Activated CD4-positive, alpha-beta T cell treated with anti-CD3 and anti-CD28 coated beads, Interleukin-2, amount 50 U/mL, for 16 hours (primary cell): ENCODE measurements at regions not wholly inside any gene's neighbourhood (a gene's known extent, or its start where the extent isn't known, plus 50 kb on each side); places are given as distances from the start of the nearest gene placed in this dataset.
"Not testable (repeated sequence)": the region's sequence is repeated elsewhere in the genome, so short reads cannot be mapped to it uniquely, and the experiment has no call there.

ENCODE experiments used
- DNase-seq: peaks from one replicate; pipeline ENCODE4 v3.0.0-alpha.2; 2020

DNA sequence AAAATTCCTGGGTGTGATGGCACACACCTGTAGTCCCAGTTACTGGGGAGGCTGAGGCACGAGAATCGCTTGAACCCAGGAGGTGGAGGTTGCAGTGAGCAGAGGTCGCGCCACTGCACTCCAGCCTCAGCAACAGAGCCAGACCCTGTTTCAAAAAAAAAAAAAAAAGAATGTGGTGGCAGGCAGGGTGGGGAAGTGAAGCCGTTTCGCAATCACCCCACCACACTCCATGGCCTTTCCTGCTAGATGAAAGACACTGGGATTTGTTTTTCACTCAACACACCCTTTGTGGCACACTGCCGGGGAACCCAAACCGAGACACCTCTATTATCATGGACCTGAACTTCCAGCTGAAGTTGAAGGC is 172.4 kb upstream of the IQSEC1 start:
- no peak for DNase-seq

DNA sequence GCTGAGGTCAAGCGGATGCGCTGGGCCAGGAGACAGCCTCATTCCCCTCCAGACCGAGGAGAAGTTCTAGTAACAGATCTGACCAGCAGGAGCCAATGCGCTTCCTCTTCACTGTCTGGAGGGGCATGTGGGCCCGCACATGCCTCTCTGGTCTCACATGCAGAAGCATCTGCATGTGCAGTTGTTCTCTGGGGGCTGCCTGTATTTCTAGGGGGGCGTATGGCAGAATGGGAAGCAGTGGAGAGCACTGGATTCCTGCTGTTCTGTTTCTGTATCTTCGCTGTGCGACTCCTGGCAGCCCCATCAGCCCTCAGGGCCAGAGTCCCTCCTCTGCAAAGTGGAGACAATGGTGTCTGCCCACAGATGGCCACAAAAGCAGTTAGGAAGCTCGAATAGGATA is 170.4 kb upstream of the IQSEC1 start:
- DNase-seq, result no peak

DNA sequence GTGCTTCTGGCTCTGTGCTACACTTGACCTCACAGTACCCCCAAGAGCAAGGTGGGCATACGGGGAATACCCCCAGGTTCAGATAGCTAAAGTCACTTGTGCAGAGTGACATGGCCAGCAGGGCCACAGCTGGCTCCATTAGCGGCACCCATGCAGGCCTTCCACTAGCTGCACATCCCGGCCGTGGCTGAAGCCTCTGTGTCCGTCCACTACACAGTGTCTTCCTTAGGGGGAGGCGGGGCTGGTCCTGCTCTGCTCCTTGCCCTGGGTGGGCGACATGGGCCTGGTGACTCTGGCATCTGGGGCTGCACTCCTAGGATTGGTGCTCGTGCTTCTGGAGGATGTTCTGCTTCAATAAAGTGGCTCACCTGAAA is 169.1 kb upstream of the IQSEC1 start:
- no peak for DNase-seq

DNA sequence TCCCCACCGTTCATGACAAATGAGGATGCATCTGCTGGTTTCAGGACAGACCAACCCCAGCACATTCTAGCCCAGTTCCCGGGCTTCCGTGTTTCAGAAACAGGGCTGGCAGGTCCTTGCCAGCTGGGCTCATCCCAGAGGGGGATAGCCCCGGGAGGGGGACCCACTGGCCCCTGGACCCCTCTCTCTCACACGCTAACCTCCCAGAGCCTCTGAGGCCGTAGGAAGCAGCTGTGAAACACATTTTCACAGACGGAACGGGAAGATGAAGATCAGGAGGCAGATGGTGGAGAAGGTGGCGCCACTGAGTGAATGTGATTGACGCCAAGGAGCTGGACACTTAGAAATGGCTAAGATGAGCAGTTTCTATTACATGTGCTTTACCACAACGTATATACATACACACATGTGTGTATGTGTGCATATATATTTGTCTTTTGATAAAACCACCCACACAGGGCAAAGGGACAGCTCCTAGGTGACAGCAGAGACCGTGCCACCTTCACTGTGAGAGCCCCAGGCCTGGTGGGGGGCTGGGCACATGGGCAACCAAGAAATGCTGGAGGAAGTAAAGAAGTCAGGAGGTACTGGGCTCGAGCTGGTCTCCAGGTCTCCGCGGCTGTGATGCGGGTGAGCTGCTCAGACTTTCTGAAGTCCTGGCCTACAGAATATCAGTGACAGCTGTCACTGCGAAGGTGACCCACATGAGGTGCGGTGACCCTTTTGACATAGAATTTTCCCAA is 168.6 kb upstream of the IQSEC1 start:
- DNase-seq, result no peak

GRCh38 chr3:13240928-13241618 is 167.8 kb upstream of the IQSEC1 start:
- DNase-seq, result no peak

DNA sequence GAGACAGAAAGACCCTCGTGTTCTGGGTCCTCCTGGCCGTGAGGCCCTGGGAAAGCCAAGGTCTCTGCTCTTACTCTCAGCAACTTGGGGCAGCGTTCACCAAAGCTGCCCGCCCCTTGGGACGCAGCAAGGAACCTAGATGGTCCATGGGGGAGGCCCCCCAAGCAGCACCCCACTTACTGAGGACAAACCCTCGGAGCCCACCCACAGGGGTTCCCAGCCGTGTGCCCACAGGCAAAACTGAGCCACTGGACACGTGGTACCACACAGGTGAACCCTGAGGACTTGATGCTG is 166.2 kb upstream of the IQSEC1 start:
- no peak for DNase-seq

GRCh38 chr3:13238687-13239466 is 165.6 kb upstream of the IQSEC1 start:
- DNase-seq, result no peak

DNA sequence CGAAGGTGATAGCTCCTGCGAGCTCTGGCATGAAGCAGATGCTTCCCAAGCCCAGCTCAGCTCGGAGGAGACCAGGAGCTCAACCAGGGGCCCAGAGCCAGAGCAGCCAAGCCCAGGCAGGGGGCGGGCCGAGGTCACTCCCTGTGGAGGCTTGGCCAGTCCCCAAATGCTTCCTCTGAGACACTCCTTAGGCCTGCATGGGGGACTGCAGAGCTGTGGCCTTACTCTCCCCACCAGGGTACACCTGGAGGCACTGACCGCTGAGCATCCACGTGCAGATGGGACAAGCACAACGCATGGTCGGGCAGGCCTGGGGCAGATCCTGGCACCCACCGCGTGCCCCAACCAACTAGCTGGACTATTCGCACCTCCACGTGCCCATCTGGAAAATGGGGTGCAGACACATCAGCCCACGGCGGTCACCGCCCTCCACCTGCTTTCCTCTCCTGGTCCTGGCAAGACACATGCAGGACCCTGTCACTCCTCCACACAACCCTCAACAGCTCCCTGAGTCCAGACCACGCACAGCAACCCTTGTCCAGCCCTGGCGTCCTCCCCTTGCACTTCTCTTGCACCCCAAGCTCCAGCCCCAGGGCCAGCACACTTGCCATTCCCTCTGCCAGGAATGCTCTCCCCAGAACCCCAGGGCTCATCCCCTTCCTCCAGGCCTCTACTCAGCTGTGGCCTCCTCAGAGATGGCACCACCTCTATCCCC is 164.7 kb upstream of the IQSEC1 start:
- DNase-seq, result no peak

- DNase-seq, result no peak
Observed at GRCh38 chr3:13236557-13237173, 163.4 kb upstream of the IQSEC1 start.

- no peak for DNase-seq
Observed at GRCh38 chr3:13235897-13236296, 162.7 kb upstream of the IQSEC1 start.

GRCh38 chr3:13235079-13235478 is 161.8 kb upstream of the IQSEC1 start:
- DNase-seq, result no peak

DNA sequence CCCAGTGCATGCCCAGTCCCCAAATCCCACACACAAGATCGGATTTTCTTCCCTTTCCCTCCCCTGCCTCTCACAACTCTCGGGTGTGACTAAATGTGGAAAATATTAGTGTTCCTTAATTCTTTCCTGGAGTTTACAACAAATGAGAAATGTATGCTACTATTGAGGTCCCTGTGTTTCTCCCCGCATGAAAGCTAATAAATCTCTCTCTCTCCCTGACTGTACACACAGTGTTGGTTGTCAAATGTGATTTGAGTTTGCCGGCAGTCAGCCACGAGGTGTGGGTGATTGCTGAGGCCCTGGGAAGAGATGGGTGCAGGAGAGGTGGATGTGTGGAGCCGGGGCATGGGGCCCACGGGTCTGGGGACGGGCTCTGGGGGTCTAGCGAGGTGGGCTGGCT is 161.4 kb upstream of the IQSEC1 start:
- DNase-seq, result no peak

DNA sequence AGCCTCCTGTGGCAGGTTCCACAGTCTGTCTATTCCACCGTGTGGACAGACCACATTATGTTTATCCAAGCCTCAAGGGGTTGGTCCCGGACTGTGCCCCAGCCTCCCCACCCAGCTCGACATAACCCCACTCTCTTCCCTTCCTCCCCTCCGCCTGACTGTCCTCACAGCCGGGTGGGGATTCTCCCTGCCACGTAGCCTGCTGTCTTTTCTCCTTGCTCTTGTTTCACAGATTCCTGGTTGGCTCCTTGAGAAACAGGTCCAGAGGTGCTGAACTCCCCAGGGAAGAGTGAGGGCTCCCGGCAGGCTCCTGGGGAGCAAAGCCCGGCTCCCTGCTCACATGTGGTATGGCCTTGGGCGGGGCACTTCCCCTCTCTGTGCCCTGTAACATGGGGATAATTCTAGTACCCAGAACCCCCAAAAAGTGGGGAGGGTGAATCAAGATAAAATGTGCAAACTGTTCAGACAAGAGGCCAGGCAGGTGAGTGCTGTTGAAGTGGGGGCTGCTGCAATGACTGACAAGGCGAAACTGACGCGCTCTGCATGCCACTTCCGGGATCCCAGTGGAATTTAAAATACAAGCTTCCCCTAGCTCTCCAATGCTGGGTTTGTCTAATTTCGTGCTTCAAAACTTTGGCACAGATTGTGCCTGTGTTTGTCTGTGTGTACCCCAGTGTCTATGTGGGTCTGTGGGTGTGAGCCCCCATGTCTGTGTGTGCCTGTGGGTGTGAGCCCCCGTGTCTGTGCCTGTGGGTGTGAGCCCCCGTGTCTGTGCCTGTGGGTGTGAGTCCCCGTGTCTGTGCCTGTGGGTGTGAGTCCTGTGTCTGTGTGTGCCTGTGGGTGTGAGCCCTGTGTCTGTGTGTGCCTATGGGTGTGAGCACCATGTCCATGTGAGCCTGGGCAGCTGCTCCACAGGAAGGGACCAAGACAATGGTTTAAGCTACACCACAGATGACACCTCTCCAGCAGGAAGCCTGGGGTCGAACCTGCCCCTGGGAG is 160.6 kb upstream of the IQSEC1 start:
- no peak for DNase-seq

DNA sequence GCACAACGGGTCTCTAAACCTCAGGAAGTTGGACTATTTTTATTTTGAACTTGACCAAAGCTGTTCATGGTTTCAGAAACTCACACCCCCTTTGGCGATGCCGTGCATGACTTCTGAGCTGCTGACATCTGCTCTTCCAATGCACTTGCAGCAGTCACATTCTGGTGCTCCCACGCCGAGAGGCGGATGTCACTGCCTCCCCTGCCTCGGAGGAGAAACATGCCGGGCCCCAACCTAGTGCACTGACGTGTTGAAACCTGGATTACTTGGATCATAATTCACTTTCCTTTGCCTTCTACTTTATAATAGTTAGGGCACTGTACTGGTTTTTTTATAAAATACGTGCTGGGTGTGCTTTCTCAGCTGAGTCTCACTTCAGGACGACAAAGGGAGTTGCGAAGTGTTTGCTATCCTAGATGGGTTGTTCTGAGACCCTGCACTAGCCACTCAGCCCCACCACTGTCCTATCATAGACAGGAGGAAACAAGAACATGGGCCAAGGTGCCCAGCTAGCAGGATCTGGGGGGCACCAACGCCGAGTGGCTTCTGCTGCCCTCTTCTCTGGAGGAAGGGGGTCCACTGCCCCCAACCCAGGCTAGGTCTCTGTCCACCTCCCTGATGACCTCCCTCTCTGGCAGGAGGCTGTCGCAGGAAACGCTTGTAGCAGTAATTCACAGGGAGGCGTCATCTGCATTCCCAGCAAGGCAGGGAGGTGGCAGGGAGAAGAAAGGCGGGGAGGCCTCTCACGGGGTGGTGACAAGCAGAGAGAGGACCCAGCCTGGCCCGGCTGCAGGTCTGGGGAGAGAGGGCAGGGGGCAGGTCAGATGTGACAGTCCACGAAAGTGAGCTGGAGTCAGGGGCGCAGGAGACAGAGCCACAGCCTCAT is 158.8 kb upstream of the IQSEC1 start:
- no peak for DNase-seq

DNA sequence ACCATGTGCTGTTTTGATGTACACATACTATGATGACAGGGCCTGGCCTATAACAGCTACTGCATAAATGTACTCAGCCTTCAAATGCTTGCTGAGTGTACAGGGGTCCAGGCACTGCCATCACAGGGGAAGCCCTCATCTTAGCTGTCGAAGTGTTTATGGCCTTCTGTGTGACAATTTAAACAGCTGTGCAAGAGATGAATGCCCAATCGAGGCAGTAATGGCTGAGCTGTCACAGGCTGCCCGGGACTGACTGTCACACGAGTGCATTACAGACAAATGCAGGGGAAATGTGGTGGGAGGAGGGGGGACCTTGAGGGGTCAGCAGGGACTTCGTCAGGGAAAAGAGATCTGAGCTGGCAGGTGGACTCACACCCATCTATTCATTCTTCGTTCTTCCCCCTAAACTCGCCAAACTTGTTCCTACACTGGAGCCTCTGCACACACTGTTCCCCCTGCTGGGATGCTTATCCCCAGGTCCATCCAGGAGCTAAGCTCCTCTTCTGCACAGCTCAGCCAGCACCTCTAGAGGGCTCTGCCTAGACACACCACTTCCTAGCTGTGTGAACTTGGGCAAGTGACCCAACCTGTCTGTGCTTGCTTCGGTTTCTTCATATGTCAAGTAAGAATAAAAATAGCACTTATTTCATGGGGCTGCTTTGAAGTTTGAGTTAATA is 156.2 kb upstream of the IQSEC1 start:
- DNase-seq, result peak; percentile 14

DNA sequence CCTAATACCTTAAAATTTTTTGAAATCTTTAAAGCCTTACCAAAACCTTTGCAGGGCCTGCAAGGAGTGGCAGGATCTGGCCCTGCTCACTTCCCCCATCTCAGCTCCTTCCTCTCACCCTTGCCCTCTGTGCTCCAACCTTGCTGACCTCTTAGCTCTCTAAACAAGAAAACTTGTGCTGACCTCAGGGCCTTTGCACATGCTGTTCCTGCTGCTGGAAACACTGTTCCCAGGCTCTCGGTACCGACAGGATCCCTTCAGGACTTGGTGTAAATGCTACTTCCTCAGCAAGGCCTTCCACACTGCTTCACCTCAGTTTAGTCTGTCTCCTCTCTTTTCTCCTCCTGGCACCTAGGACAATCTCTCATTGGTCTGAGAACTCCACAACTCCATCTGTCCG is 155.4 kb upstream of the IQSEC1 start:
- DNase-seq, result no peak

- not testable (repeated sequence) for DNase-seq
Observed at GRCh38 chr3:13228169-13228568, 154.9 kb upstream of the IQSEC1 start.

DNA sequence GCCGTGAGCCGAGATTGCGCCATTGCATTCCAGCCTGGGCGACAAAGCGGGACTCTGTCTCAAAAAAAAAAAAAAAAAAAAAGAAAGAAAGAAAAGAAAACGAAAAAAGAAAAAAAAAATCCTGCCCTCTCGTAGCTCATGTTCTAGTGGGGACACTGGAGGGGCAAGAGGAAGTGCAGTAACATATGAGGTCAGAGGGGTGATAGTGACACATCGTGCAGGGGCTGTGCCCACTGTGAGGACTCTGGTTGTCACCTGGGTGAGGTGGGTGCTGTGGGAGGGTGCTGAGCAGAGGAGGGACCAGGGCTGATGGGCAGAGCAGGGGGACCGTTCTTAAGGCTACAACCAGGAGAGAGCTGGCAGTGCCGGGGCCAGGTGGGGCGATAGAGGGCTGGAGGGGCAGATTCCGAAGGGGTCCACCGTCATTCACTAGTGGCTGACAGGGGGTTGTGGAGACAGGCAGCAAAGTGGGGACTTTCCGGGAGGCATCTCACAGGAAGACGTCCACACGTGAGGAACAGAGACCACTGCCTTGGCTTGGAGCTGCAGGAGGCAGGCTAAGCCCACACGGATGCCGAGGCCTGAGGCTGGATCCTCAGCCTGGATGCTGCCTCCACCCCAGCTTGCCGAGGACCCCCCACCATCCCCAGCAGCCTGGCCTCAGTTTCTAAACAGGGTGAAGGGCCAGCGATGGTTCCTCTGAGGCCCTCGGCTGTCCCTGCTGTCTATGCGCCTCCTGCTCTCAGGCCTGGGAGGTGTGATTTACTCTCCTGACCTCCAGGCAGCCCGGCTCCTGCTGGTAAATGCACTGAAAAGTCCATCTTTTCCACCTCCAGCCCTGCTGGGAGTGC is 154.3 kb upstream of the IQSEC1 start:
- DNase-seq, result no peak

DNA sequence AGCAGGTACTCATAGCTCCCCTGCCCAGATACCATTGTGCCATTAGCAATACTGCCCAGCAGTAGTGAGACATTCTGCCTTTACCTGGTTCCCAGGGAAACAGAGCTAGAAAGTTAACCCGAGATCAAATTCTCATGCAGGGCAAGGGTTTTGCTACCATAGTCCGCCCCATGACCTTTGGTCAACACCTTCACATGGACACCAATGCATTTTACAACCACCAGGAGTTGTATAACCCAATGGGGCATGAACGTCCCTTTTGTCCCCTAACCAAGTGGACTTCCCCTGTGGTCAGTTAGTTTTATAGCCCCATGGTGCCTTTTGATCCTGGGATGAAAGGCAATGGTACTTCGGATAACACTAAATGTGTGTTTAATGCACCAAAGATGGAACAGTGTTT is 151.7 kb upstream of the IQSEC1 start:
- no peak for DNase-seq
